Epithelial cell of proximal tubule (primary cell): ENCODE measurements at regions not wholly inside any gene's neighbourhood (a gene's known extent, or its start where the extent isn't known, plus 50 kb on each side); places are given as distances from the start of the nearest gene placed in this dataset.

Source experiments
- DNase-seq: peaks from one replicate; pipeline ENCODE4 v3.0.0-alpha.2; 2011; ENCODE audit warnings: low read depth
- H3K4me3 ChIP-seq: 2 replicates; pipeline ENCODE4 v1.5.1; 2011; ENCODE audit warnings: low read depth, mild to moderate bottlenecking, low read length
- TF ChIP-seq, protein P1 (sequence below): conservative IDR thresholded peaks from 2 replicates; pipeline ENCODE4 v1.5.1; 2012; ENCODE audit warnings: low read depth, mild to moderate bottlenecking, low read length

DNA sequence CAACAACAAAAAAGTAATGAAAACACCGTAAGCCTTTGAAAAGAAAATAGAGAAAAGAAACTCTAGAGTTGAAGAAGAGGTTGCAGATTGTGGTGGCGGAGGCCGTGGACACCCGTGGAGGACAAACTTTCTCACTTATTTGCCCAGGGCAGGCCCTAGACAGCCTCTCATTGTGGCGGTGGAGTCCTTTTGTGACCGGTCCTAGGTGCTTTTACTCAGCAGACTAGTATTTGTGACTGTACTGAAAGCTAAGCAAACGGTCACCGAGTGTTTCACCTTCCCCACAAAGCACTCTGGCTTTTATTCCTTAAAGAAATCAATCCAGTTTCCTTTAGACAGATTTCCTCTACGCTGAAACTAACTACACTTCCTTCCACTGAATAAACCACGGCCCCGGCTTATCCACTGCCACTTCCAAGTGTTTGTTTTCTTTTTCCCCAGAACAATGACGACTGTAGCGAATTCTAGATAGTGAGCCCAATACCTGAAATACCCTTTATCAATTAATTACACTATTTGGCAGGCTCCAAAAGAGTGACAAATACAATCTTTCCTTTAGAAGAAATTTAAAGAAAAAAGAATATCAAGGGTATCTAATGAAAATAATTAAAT lies 210.2 kb upstream of the TARS1 start:
- TF ChIP-seq, protein P1, sequence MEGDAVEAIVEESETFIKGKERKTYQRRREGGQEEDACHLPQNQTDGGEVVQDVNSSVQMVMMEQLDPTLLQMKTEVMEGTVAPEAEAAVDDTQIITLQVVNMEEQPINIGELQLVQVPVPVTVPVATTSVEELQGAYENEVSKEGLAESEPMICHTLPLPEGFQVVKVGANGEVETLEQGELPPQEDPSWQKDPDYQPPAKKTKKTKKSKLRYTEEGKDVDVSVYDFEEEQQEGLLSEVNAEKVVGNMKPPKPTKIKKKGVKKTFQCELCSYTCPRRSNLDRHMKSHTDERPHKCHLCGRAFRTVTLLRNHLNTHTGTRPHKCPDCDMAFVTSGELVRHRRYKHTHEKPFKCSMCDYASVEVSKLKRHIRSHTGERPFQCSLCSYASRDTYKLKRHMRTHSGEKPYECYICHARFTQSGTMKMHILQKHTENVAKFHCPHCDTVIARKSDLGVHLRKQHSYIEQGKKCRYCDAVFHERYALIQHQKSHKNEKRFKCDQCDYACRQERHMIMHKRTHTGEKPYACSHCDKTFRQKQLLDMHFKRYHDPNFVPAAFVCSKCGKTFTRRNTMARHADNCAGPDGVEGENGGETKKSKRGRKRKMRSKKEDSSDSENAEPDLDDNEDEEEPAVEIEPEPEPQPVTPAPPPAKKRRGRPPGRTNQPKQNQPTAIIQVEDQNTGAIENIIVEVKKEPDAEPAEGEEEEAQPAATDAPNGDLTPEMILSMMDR = no peak
- H3K4me3 ChIP-seq = no peak overlapping the region
- no peak for DNase-seq

DNA sequence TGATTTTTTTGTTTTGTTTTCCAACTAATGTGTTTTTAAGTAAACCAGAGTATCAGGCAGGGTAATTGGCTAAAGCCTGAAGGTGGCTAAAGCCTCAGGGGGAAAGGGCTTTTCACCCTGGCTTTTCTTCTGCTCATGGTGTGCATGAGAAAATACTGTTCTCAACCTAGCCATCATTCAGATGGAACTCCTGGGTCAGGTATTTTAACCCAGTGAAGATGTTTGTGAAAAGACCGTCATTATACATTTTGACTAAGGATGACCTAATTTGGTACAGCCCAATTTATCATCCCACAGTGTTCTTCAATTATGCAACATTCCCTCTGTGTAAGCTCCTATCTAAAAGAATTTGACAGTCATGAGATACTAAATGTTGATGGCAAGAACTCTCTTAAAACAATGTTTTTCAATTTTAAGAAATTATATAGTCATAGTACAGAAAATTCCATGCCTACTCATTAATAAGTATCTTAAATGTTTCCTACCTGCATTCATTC lies 209.5 kb upstream of the TARS1 start:
- H3K4me3 ChIP-seq = no peak overlapping the region
- TF ChIP-seq, protein P1 = no peak
- no peak for DNase-seq

DNA sequence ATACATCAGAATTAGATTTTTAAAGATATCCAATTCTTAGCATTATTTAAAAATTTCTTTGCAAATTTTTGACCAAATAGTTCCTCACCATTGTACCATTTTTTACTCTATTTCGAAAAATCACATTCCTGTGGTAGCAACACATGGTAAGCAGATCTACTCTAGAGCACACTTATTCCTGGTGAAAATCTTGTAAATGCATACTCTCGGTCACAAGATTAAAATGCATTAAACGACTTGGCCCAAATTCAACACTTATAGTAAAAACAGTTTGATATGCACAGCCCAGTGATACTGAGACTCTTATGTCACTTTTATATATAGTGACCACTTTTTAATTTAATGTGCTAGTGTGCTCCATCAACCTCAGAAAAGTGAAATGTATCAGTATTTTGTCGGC lies 208.8 kb upstream of the TARS1 start:
- TF ChIP-seq, protein P1 = no peak
- no peak for DNase-seq
- H3K4me3 ChIP-seq = no peak overlapping the region

DNA sequence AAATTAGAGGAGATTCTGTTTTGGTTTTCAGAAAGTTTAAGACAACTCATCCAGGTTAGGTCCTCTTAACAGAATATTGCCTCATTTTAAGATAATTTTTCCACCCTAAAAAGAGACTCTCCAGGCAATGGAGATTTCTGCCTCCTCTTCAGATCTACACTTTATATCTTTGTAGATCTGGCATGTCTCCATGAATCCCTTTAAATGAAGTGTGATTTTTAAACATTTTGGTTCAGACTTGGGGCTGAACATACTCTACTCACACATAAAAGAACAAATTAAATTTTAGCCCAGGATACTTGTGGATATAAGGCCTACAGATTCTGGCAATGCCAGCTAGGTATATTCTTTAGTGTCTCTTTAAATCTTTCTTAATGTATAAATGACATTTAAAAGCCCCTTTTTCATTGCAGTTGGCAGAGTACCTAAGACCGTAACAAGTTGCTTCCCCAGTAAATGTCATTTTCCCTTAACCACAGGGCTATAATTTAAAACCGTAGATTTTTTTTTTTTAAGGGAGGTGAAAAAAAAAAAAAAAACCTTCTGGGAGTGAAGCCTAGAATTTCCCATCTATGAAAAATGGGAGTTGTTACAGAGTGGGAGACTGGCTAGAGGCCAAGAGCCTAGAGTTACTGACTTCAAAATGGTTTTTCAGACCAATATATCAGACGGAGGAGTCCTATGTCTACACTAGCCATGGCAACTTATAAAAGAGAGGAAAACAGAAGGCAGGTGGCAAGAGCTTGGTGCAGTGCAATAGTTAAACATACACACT lies 207.8 kb upstream of the TARS1 start:
- H3K4me3 ChIP-seq = no peak overlapping the region
- no peak for DNase-seq
- TF ChIP-seq, protein P1 = no peak

DNA sequence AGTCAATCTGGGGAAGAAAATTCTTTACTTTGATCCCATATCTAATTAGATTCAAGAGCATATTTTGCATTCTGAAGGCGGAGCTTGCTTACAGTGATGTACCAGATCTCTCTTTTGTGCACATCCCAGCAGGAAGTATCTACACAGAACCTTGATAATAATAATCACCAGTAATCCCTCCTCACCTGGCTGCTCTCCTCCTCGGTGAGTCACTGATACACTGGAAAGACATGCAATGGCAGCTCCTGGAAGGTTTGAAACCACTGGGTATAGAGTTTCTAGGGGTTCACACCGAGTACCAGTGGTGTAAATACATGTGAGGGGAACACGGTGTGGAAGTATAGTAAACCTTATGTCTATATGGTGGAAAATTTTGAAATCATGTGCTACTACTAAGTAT lies 205.5 kb upstream of the TARS1 start:
- no peak overlapping the region for H3K4me3 ChIP-seq
- TF ChIP-seq, protein P1 = no peak
- DNase-seq = no peak

DNA sequence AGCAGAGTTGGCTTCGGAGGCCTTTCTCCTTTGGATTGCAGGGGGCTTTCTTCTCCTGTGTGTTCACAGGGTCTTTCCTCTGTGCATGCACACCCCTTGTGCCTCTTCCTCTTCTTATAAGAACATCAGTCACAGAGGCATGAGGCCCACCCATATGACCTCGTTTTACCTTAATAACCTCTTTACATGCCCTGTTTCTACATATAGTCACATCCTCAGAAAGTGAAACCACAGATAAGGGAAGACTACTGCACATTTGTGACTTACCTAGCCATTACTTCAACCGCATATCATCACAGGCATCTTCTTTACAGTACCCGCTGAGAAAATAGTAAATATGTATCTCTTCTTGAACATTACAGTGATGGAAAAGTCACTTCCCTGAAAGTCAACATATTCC lies 204.9 kb upstream of the TARS1 start:
- TF ChIP-seq, protein P1 = no peak
- no peak for DNase-seq
- no peak overlapping the region for H3K4me3 ChIP-seq
